IgD-negative memory B cell (primary cell): ENCODE measurements at regions not wholly inside any gene's neighbourhood (a gene's known extent, or its start where the extent isn't known, plus 50 kb on each side); places are given as distances from the start of the nearest gene placed in this dataset.

Source experiments
- H3K27ac Mint-ChIP-seq, 3 donors: one replicate each; pipeline ENCODE4 v1.8.0; 2020 to 2022; ENCODE audit warnings: mild to moderate bottlenecking in 3 of 3, mixed read lengths in 3 of 3, moderate library complexity in 1 of 3
- H3K27me3 Mint-ChIP-seq: one replicate; pipeline ENCODE4 v1.8.0; 2021; ENCODE audit warnings: mixed read lengths
- H3K36me3 Mint-ChIP-seq: one replicate; pipeline ENCODE4 v1.8.0; 2020; ENCODE audit warnings: mild to moderate bottlenecking, mixed read lengths
- H3K4me1 Mint-ChIP-seq, 3 donors: one replicate each; pipeline ENCODE4 v1.8.0; 2020 to 2022; ENCODE audit warnings: mixed read lengths in 3 of 3, mild to moderate bottlenecking in 1 of 3
- H3K4me3 Mint-ChIP-seq, 4 donors: one replicate each; pipeline ENCODE4 v1.8.0; 2020 to 2022; ENCODE audit warnings: mild to moderate bottlenecking in 4 of 4, mixed read lengths in 4 of 4, moderate library complexity in 3 of 4
- H3K9me3 Mint-ChIP-seq, 3 donors: one replicate each; pipeline ENCODE4 v1.8.0; 2020 to 2021; ENCODE audit warnings: mixed read lengths in 3 of 3, mild to moderate bottlenecking in 1 of 3

GRCh38 chr22:26974034-26974433 lies 316.6 kb downstream of the MIAT start:
- no peaks in the 10 kb centered on the region for H3K4me1 Mint-ChIP-seq
- H3K27ac Mint-ChIP-seq, result no peak overlapping the region
- H3K27me3 Mint-ChIP-seq, result peaks cover 4% of the 10 kb centered on the region
- no peak overlapping the region for H3K4me3 Mint-ChIP-seq
- H3K9me3 Mint-ChIP-seq, result peaks cover 0 to 5% (median 4%) of the 10 kb centered on the region in 3 donors
- H3K36me3 Mint-ChIP-seq, result no peaks in the 10 kb centered on the region

GRCh38 chr22:26974914-26975803 lies 317.8 kb downstream of the MIAT start:
- no peaks in the 10 kb centered on the region for H3K4me1 Mint-ChIP-seq
- peaks cover 0 to 5% (median 4%) of the 10 kb centered on the region in 3 donors for H3K9me3 Mint-ChIP-seq
- H3K27me3 Mint-ChIP-seq, result peaks cover 4% of the 10 kb centered on the region
- no peak overlapping the region for H3K4me3 Mint-ChIP-seq
- H3K27ac Mint-ChIP-seq, result no peak overlapping the region
- H3K36me3 Mint-ChIP-seq, result no peaks in the 10 kb centered on the region

GRCh38 chr22:26975865-26976264 lies 318.5 kb downstream of the MIAT start:
- Mint-ChIP-seq H3K27ac (no peak overlapping the region), H3K4me1 (no peaks in the 10 kb centered on the region), H3K9me3 (peaks cover 0 to 4% (median 0%) of the 10 kb centered on the region in 3 donors), H3K27me3 (peaks cover 4% of the 10 kb centered on the region), H3K4me3 (no peak overlapping the region), H3K36me3 (no peaks in the 10 kb centered on the region)

GRCh38 chr22:26977741-26978376 lies 320.5 kb downstream of the MIAT start:
- Mint-ChIP-seq H3K9me3 (no peaks in the 10 kb centered on the region), H3K4me3 (no peak overlapping the region), H3K27me3 (peaks cover 4% of the 10 kb centered on the region), H3K4me1 (no peaks in the 10 kb centered on the region), H3K27ac (no peak overlapping the region), H3K36me3 (no peaks in the 10 kb centered on the region)

GRCh38 chr22:26979294-26979693 lies 321.9 kb downstream of the MIAT start:
- H3K9me3 Mint-ChIP-seq, result no peaks in the 10 kb centered on the region
- H3K4me1 Mint-ChIP-seq, result no peaks in the 10 kb centered on the region
- no peaks in the 10 kb centered on the region for H3K36me3 Mint-ChIP-seq
- H3K27ac Mint-ChIP-seq, result no peak overlapping the region
- no peak overlapping the region for H3K4me3 Mint-ChIP-seq
- peaks cover 4% of the 10 kb centered on the region for H3K27me3 Mint-ChIP-seq

- Mint-ChIP-seq H3K4me3 (no peak overlapping the region), H3K27me3 (peaks cover 8% of the 10 kb centered on the region), H3K27ac (no peak overlapping the region), H3K9me3 (no peaks in the 10 kb centered on the region), H3K4me1 (no peaks in the 10 kb centered on the region), H3K36me3 (no peaks in the 10 kb centered on the region)
Measured at GRCh38 chr22:26981111-26981510, 323.7 kb downstream of the MIAT start.

GRCh38 chr22:26981541-26981940 lies 324.2 kb downstream of the MIAT start:
- no peaks in the 10 kb centered on the region for H3K4me1 Mint-ChIP-seq
- H3K27ac Mint-ChIP-seq, result no peak overlapping the region
- H3K27me3 Mint-ChIP-seq, result peaks cover 8% of the 10 kb centered on the region
- no peaks in the 10 kb centered on the region for H3K9me3 Mint-ChIP-seq
- no peaks in the 10 kb centered on the region for H3K36me3 Mint-ChIP-seq
- no peak overlapping the region for H3K4me3 Mint-ChIP-seq

GRCh38 chr22:26983311-26983710 lies 325.9 kb downstream of the MIAT start:
- Mint-ChIP-seq H3K27ac (no peak overlapping the region), H3K9me3 (no peaks in the 10 kb centered on the region), H3K36me3 (no peaks in the 10 kb centered on the region), H3K4me3 (peak overlapping the region in 1 of 4 donors; percentile 30), H3K4me1 (no peaks in the 10 kb centered on the region), H3K27me3 (peaks cover 4% of the 10 kb centered on the region)

GRCh38 chr22:26985206-26985605 lies 327.8 kb downstream of the MIAT start:
- Mint-ChIP-seq H3K4me3 (no peak overlapping the region), H3K9me3 (peaks cover 0 to 2% (median 0%) of the 10 kb centered on the region in 3 donors), H3K27me3 (peaks cover 4% of the 10 kb centered on the region), H3K36me3 (no peaks in the 10 kb centered on the region), H3K4me1 (no peaks in the 10 kb centered on the region), H3K27ac (no peak overlapping the region)

- H3K27ac Mint-ChIP-seq, result no peak overlapping the region
- H3K4me1 Mint-ChIP-seq, result peaks cover 0 to 6% (median 0%) of the 10 kb centered on the region in 3 donors
- H3K36me3 Mint-ChIP-seq, result no peaks in the 10 kb centered on the region
- H3K27me3 Mint-ChIP-seq, result peaks cover 4% of the 10 kb centered on the region
- H3K4me3 Mint-ChIP-seq, result no peak overlapping the region
- H3K9me3 Mint-ChIP-seq, result peaks cover 0 to 4% (median 0%) of the 10 kb centered on the region in 3 donors
Measured at GRCh38 chr22:26985931-26986782, 328.8 kb downstream of the MIAT start.

- Mint-ChIP-seq H3K4me1 (peaks cover 0 to 6% (median 0%) of the 10 kb centered on the region in 3 donors), H3K27ac (no peak overlapping the region), H3K9me3 (peaks cover 0 to 4% (median 0%) of the 10 kb centered on the region in 3 donors), H3K36me3 (no peaks in the 10 kb centered on the region), H3K27me3 (peaks cover 4% of the 10 kb centered on the region), H3K4me3 (no peak overlapping the region)
Measured at GRCh38 chr22:26986884-26987283, 329.5 kb downstream of the MIAT start.

GRCh38 chr22:26990503-26991189 lies 333.3 kb downstream of the MIAT start:
- H3K9me3 Mint-ChIP-seq, result peaks cover 0 to 4% (median 0%) of the 10 kb centered on the region in 3 donors
- H3K27ac Mint-ChIP-seq, result no peak overlapping the region
- H3K4me1 Mint-ChIP-seq, result peaks cover 0 to 6% (median 0%) of the 10 kb centered on the region in 3 donors
- H3K4me3 Mint-ChIP-seq, result no peak overlapping the region
- H3K27me3 Mint-ChIP-seq, result peaks cover 3% of the 10 kb centered on the region
- no peaks in the 10 kb centered on the region for H3K36me3 Mint-ChIP-seq

- Mint-ChIP-seq H3K4me3 (no peak overlapping the region), H3K9me3 (peaks cover 0 to 4% (median 0%) of the 10 kb centered on the region in 3 donors), H3K27me3 (peaks cover 1% of the 10 kb centered on the region), H3K27ac (no peak overlapping the region), H3K36me3 (no peaks in the 10 kb centered on the region), H3K4me1 (peaks cover 0 to 6% (median 0%) of the 10 kb centered on the region in 3 donors)
Measured at GRCh38 chr22:26992556-26992955, 335.2 kb downstream of the MIAT start.

GRCh38 chr22:26993886-26994285 lies 336.5 kb downstream of the MIAT start:
- H3K9me3 Mint-ChIP-seq, result peaks cover 0 to 4% (median 0%) of the 10 kb centered on the region in 3 donors
- no peak overlapping the region for H3K4me3 Mint-ChIP-seq
- H3K36me3 Mint-ChIP-seq, result no peaks in the 10 kb centered on the region
- no peak overlapping the region for H3K27ac Mint-ChIP-seq
- peaks cover 1% of the 10 kb centered on the region for H3K27me3 Mint-ChIP-seq
- H3K4me1 Mint-ChIP-seq, result peaks cover 0 to 6% (median 0%) of the 10 kb centered on the region in 3 donors
